Neuron (in vitro differentiated cells): ENCODE measurements at regions not wholly inside any gene's neighbourhood (a gene's known extent, or its start where the extent isn't known, plus 50 kb on each side); places are given as distances from the start of the nearest gene placed in this dataset.

ENCODE experiments used
- H2AFZ ChIP-seq: one replicate; pipeline ENCODE4 v1.6.1; 2013; ENCODE audit warnings: low read depth, mild to moderate bottlenecking, inconsistent platforms, low read length, moderate library complexity
- H3K27me3 ChIP-seq: one replicate; pipeline ENCODE4 v1.6.1; 2013; ENCODE audit warnings: low read length; ENCODE audit not compliant: insufficient read depth
- H3K36me3 ChIP-seq: one replicate; pipeline ENCODE4 v1.6.1; 2013; ENCODE audit warnings: low read length; ENCODE audit not compliant: insufficient read depth
- H3K4me1 ChIP-seq: one replicate; pipeline ENCODE4 v1.6.1; 2013; ENCODE audit warnings: low read length; ENCODE audit not compliant: insufficient read depth
- H3K4me3 ChIP-seq: 2 replicates; pipeline ENCODE4 v1.5.1; 2013; ENCODE audit warnings: mild to moderate bottlenecking, low read length, moderate library complexity
- H3K9me3 ChIP-seq: one replicate; pipeline ENCODE4 v1.6.1; 2013; ENCODE audit warnings: low read length

GRCh38 chr5:135216471-135217343 lies 182.3 kb downstream of the MACROH2A1 start:
- H3K4me3 ChIP-seq, result no peak overlapping the region
- no peaks in the 10 kb centered on the region for H3K36me3 ChIP-seq
- H3K27me3 ChIP-seq, result peaks cover 17% of the 10 kb centered on the region
- H3K9me3 ChIP-seq, result no peaks in the 10 kb centered on the region
- H3K4me1 ChIP-seq, result no peaks in the 10 kb centered on the region
- no peak overlapping the region for H2AFZ ChIP-seq

- Histone ChIP-seq H2AFZ (no peak overlapping the region), H3K4me1 (no peaks in the 10 kb centered on the region), H3K27me3 (peaks cover 17% of the 10 kb centered on the region), H3K9me3 (no peaks in the 10 kb centered on the region), H3K4me3 (no peak overlapping the region), H3K36me3 (no peaks in the 10 kb centered on the region)
Measured at GRCh38 chr5:135215617-135216470, 181.8 kb upstream of the PITX1 start.

DNA sequence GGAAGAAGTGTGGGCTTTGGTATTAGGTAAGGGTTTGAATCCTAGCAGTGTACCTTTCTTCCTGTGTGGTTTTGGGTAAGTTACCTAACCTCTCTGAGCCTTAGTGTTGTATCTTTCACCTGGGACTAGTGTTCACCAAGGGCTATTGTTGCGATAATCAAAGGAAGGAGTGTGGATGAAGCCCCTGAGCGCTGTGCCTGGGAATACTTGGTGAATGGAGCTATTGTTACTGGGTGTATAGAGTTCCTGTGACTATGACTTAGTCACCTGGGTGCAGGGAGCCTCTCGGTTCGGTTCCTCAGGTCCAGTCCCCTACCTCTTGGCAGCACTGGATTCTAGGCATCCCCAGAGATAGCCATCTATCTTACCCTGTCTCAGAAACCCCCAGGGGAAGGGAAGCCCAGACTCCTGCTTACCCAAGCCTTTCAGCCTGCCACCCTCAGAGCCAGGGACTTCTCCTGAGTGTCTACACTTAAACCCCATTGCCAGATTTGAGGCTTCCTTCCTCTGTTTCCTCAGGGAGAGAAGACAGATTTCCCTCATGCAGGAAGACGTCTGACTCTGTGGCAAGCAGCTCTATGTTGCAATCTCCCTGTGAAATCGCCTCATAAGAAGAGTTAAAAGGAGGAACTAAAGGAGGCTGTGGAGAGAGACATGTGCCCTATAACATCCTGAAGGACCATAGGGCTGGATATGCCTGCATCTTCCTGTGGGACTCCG lies 181.0 kb upstream of the PITX1 start:
- Histone ChIP-seq H2AFZ (no peak overlapping the region), H3K4me3 (no peak overlapping the region), H3K9me3 (no peaks in the 10 kb centered on the region), H3K36me3 (no peaks in the 10 kb centered on the region), H3K27me3 (peaks cover 17% of the 10 kb centered on the region), H3K4me1 (no peaks in the 10 kb centered on the region)

DNA sequence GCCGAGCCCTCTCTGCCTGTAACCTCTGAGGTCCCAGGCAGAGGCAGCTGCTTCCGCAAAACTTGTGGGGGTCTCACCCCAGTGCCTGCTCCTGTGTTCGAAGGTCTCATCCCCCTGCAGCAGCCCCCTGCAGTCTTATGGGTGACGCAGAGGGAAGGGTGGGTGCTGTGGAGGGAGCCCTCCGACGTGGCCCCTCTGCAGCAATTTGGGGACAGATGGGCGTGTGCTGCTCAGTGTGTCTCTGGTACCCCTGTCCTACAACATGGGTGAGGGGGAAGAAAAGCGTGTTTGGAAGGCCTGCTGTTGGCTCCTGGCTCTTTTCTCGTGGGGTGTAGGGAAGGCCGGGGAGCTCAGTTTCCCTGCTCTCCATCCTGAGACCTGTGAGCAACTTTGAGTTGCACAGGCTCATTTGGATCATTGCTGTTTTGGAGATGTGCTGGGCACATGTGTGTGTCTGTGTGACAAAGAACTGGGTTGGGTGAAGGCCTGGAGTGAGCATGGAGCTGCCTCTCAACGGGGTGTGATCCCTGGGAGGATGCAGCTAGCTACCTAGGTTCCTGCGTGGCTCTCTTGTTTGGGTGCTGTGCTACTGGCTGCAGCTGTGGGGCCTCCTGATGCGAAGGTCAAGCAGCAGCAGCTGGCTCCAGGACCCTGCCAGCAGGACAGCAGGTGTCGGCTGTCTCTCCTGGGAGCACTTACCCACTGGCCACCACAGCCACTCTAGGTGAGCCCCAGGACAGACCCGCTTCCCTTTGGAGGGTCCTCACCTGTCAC lies 179.6 kb upstream of the PITX1 start:
- H2AFZ ChIP-seq, result no peak overlapping the region
- H3K4me3 ChIP-seq, result no peak overlapping the region
- H3K9me3 ChIP-seq, result no peaks in the 10 kb centered on the region
- H3K4me1 ChIP-seq, result no peaks in the 10 kb centered on the region
- H3K27me3 ChIP-seq, result peaks cover 17% of the 10 kb centered on the region
- H3K36me3 ChIP-seq, result no peaks in the 10 kb centered on the region

DNA sequence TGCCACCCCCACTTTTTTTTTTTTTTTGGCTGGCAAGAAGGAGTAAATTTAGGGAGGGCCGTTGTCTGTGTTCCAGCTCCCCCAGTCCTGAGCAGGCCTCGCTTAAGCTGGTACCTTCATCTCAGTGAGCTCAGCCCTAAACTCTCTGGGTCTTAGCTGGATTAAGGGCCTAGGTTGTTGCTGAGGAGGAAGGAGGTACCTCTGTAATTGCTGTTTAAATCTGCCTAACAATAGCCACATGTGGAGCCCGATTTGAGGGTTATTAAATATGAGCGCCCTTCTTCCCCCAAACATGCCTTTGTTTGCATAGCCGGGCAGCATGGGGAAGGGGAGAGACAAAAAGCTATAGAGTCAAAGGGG lies 179.0 kb upstream of the PITX1 start:
- H3K36me3 ChIP-seq, result no peaks in the 10 kb centered on the region
- H3K27me3 ChIP-seq, result peaks cover 17% of the 10 kb centered on the region
- no peak overlapping the region for H3K4me3 ChIP-seq
- H2AFZ ChIP-seq, result no peak overlapping the region
- no peaks in the 10 kb centered on the region for H3K9me3 ChIP-seq
- no peaks in the 10 kb centered on the region for H3K4me1 ChIP-seq

DNA sequence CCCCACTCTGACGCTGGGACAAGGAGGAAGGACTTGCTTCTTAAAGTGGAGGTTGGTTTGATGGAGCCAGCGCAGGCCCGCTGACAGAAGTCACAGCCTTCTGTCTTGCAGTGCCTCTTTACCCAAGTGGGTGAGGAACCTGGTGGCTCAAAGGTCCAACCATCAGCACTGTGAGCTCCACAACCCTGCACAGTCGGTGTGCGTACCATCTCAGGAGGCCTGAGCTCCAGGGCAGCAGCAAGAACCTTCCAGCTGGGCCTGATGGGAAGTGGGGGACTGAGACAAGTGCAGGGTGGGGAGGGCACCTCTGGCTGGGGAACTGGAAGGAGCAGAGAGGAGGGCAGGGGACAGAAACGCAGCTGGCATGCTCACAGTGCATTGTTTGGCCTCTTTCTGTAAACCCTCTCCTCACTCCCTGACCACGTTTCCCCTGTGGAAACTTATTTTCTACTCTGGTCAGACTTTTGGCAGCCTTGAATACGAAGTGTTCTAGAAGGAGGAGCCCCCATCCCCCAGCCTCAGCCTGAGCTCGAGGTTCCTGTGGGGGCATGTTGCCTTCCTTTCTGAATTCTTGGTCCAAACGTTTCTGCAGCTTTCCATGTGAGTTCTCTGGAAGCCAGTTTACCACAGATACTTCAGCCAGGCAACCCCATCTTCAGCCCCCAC lies 178.5 kb upstream of the PITX1 start:
- Histone ChIP-seq H3K36me3 (no peaks in the 10 kb centered on the region), H3K9me3 (no peaks in the 10 kb centered on the region), H2AFZ (no peak overlapping the region), H3K4me1 (no peaks in the 10 kb centered on the region), H3K27me3 (peaks cover 17% of the 10 kb centered on the region), H3K4me3 (no peak overlapping the region)

DNA sequence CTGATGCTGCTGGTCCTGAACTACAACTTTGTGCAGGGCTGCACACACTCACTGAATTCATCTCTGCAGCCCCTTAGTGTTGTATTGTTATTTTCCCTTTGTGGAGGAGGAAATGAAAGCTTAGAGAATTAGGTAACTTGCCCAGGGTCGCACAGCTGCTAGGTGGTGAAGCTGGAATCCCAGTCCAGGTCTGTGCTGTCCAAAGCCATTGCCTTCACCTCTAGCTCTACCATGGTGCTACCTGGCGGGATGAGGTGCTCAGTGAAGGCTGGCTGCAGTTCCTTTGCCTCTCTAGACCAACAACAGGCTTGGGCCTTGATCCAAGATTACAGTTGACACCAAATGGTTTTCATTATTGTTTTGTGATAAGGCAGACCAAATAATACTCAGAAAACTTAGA lies 177.8 kb upstream of the PITX1 start:
- peaks cover 21% of the 10 kb centered on the region for H3K27me3 ChIP-seq
- H2AFZ ChIP-seq, result no peak overlapping the region
- H3K4me1 ChIP-seq, result no peaks in the 10 kb centered on the region
- H3K36me3 ChIP-seq, result no peaks in the 10 kb centered on the region
- no peak overlapping the region for H3K4me3 ChIP-seq
- no peaks in the 10 kb centered on the region for H3K9me3 ChIP-seq

DNA sequence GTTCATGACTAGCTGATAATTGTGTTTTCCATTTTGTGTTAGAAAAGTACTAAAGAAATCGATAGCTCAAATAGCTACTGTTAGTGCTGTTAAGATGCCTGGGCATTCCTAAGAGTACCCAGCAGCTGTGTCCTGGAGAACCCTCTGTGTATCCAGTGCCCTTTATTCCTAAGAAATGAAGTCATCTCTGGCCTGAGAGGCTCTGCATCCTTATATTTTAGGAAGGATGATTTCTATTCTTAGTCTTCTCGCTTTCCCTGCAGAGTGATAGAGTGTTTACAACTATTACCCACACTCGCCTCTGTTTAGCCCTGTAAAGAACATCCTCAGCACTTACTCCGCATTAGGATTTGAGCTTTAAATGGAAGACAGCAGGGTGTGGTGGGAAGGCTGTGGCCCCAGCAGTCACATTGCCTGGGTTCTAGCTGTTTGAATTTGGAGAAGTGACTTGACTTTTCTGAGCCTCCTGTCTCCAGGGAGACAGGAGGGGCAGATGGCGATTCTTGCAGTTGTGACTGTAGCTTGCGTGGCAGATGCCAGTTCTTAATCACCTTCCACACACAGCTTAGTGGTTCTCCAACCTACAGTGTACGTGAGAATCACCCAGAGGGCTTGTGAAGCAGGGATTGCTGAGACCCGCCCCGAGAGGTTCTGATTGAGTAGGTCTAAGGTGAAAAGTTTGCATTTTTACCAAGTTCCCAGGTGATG lies 177.2 kb upstream of the PITX1 start:
- no peaks in the 10 kb centered on the region for H3K9me3 ChIP-seq
- H2AFZ ChIP-seq, result no peak overlapping the region
- H3K36me3 ChIP-seq, result no peaks in the 10 kb centered on the region
- no peaks in the 10 kb centered on the region for H3K4me1 ChIP-seq
- no peak overlapping the region for H3K4me3 ChIP-seq
- peaks cover 21% of the 10 kb centered on the region for H3K27me3 ChIP-seq

GRCh38 chr5:135210286-135211055 lies 176.4 kb upstream of the PITX1 start:
- Histone ChIP-seq H3K36me3 (no peaks in the 10 kb centered on the region), H3K4me3 (no peak overlapping the region), H3K9me3 (no peaks in the 10 kb centered on the region), H2AFZ (no peak overlapping the region), H3K4me1 (no peaks in the 10 kb centered on the region), H3K27me3 (peaks cover 21% of the 10 kb centered on the region)

GRCh38 chr5:135208903-135209721 lies 175.1 kb upstream of the PITX1 start:
- Histone ChIP-seq H3K4me3 (no peak overlapping the region), H3K4me1 (no peaks in the 10 kb centered on the region), H3K27me3 (peaks cover 21% of the 10 kb centered on the region), H3K9me3 (no peaks in the 10 kb centered on the region), H3K36me3 (no peaks in the 10 kb centered on the region), H2AFZ (no peak overlapping the region)

GRCh38 chr5:135208555-135208902 lies 174.5 kb upstream of the PITX1 start:
- H3K4me1 ChIP-seq, result no peaks in the 10 kb centered on the region
- H3K36me3 ChIP-seq, result no peaks in the 10 kb centered on the region
- H3K9me3 ChIP-seq, result no peaks in the 10 kb centered on the region
- peaks cover 17% of the 10 kb centered on the region for H3K27me3 ChIP-seq
- no peak overlapping the region for H3K4me3 ChIP-seq
- H2AFZ ChIP-seq, result no peak overlapping the region
